Hypothalamus (tissue), 51 donors: ENCODE measurements at regions not wholly inside any gene's neighbourhood (a gene's known extent, or its start where the extent isn't known, plus 50 kb on each side); places are given as distances from the start of the nearest gene placed in this dataset.

Experiments used
- DNase-seq, 51 donors: peaks; one replicate each; lab custom pipeline; 2025; lab: John Stamatoyannopoulos, UW

DNA sequence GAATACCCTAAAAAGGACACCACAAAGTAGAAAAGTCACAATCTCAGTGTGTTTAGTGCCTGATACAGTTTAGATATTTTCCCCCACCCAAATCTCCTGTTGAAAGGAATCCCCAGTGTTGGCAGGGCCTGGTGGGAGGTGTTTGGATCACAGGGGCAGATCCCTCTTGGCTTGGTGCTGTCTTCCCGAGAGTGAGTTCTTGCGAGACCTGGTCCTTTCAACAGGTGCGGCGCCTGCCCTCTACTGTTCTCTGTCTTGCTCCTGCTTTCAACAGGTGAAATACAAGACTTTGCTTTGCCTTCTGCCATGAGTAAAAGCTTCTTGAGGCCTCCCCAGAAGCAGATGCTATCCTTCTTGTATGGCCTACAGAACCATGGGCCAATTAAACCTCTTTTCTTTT is 534.3 kb upstream of the NRSN1 start:
- DNase-seq: no peak

- DNase-seq: no peak
Measured at GRCh38 chr6:23600118-23600517, 525.9 kb upstream of the NRSN1 start.

GRCh38 chr6:23601811-23602345 is 524.1 kb upstream of the NRSN1 start:
- no peak for DNase-seq

GRCh38 chr6:23608931-23609435 is 517.0 kb upstream of the NRSN1 start:
- DNase-seq: no peak

GRCh38 chr6:23611776-23612381 is 514.1 kb upstream of the NRSN1 start:
- DNase-seq: peak in 9 of 51 donors; percentile 0 to 14 (median 1)

DNA sequence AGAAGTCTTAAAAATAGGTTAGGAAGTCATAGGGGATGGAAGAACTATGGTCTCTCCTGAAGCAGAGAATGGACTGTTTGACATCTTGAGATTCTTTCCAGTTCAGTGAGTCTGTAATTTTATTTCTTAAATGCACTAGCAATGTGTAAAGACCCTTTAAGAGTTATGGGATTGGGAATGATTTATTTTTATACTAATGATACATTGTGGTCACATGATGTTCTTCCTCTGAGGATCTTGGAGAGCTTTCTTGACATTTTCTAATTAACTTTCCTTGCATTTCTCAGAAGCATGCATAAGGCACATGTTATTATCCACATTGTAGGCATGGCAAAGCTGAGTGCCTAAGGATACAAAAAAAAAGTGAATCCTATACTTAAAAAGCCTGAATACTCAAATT is 507.6 kb upstream of the NRSN1 start:
- no peak for DNase-seq

GRCh38 chr6:23620911-23621401 is 505.1 kb upstream of the NRSN1 start:
- no peak for DNase-seq

DNA sequence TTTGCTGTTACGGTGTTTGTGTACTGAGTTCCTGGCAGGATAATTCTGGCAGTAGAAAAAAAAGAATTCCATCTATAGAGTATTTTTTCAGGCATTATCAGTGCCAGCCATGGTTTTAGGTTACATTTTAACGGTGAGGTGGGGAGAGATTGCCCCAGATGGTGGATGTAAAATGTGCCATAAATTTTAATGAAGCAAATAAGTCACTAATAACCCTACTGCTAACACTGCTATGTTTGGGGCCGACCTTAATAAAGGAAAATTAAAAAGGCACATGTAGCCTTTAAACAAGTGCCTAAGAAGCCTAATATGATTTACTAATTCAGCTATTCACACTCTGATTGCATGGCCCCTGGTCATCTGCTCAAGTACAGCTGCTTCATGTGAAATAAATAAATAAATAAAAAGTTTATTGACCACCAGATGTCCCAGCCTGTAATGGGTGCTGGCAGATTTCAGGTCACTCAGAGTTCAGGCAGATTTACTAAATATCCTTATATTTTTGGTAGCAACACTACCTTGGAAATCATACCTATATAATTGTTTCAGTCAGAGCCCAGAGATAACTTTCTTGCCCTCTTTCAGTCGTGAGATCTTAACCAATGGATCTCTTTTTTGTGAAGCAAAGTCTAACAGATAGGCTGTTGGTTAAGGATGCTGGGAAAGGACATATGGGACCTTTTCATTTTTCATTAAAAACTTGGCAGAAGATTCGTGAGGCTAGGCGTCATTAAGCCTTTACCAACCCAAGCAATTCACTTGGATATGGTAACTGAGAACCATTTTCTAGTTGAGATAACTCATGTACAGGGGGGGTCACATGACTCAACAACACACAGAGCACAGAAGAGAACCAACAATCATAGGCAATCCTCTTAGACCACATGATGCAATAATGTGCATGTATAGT is 495.0 kb upstream of the NRSN1 start:
- no peak for DNase-seq

GRCh38 chr6:23633996-23634395 is 492.0 kb upstream of the NRSN1 start:
- peak in 40 of 51 donors; percentile 11 to 77 (median 54) for DNase-seq

GRCh38 chr6:23635150-23635549 is 490.9 kb upstream of the NRSN1 start:
- no peak for DNase-seq

DNA sequence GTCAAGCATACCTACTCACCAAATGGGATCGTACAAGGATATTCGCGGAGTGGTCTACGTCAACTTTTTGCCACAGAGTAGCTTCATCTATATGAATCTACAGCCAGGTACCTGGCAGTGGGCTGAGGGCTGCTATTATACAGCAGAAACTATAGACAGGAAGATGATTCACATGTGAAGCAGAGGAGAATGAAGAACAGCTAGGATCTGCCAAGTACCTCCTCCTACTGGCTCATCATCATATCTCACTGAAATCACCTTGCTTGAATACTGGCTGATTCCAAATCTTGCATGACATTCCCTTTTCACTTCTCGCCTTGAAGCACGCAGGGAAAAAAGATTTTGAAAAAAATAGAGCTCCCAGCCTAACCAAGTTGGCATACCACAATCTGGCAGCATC is 488.7 kb upstream of the NRSN1 start:
- DNase-seq: no peak

GRCh38 chr6:23642849-23643248 is 483.2 kb upstream of the NRSN1 start:
- no peak for DNase-seq

DNA sequence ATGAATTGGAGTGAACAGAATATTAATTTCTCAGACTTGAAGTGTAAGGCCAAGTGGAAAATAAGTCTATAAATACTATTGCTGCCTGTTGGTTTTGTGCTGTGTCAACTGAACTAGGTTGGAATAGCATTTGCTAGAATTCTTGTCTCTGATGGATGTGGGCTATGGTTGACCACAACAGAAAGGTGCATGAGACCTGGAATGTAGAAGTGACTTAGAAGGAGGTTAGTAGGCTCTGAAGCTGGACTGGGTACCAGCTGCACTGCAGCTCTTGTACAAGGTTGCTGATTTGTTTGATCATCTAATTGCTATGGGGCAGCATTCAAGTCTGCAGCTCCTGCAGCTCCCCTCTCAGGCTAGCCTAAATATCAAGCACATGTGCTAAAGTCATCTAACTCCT is 479.0 kb upstream of the NRSN1 start:
- DNase-seq: no peak

DNA sequence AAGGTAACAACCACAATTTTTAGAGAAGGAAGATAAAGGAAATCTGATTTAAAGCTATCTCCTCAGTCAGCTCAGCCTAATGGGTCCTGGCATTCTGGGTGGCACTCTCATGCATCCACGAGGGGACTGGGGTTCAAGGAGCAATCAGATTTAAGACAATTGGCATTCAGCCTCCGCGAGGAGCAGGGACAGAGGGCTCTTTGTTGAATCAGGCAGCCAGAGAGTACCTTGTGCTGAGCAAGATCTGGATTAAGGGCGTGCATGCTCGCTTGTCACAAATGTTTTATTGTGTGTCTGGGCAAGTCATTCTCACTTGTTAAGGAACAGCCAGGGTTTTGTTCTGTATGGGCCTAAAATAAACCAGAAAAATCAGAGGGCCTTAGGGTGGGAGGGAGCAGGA is 475.3 kb upstream of the NRSN1 start:
- DNase-seq: peak in 37 of 51 donors; percentile 12 to 79 (median 47)

GRCh38 chr6:23654745-23655144 is 471.3 kb upstream of the NRSN1 start:
- no peak for DNase-seq

DNA sequence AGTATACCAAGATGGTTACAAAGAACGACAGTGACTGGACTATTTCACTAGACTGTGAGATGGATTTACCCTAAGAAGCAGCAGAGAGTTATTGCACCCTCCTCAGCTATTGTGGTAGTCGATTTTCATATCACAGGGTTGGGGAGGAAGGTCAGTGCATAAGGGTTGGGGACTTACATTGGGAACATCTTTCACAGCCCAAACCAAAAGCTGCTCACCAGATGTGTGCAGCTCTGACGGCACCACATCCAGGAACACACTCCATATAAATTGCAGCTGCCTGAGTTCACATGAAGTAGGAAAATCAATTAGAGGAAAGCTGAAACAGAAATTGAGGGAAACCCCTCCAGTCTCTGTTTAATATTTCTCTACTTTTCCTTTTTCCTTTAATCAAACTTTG is 470.5 kb upstream of the NRSN1 start:
- DNase-seq: no peak

DNA sequence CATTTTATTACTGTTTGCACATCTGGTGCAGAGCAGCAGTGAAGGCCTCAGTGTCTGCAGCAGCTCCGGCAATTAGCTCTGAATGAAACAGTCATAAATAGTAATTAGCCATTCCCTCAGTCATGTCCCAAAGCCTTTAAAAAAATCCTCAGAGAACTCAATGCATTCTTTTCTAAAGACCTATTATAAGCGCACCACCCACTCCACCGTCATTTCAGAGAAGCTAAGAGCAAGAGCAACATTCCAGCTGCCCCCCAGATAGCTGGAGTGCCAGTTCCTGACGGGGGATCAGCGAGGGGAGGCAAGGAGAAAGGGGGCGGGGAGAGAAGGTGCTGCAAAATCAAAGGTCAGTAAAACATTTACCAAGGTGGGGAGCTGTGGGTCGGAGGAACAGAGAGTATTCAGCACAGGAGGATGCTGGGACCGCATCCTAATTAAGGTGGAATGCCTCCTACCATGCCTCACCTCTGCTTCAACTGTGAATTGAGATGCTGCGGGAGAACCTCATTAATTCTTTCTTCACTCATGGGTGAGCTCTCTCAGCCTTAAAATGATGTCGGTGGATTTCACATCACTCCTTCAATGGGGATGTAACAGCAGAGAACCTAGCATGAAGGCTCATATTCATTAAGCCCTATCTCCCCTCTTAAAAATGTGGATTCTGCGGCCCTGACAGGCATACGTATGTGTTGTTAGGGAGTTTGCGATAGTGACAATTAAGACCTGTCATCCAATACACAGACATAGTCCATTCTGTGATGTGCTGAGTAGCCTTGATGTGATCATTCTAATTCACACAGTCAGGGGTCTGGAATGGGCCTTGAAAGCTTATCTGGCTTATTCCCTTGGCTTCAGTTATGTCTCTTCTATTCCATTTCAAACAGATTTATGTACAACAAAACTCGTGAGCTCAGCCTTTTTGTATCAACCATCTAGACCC is 469.5 kb upstream of the NRSN1 start:
- DNase-seq: peak in 10 of 51 donors; percentile 3 to 72 (median 14)

DNA sequence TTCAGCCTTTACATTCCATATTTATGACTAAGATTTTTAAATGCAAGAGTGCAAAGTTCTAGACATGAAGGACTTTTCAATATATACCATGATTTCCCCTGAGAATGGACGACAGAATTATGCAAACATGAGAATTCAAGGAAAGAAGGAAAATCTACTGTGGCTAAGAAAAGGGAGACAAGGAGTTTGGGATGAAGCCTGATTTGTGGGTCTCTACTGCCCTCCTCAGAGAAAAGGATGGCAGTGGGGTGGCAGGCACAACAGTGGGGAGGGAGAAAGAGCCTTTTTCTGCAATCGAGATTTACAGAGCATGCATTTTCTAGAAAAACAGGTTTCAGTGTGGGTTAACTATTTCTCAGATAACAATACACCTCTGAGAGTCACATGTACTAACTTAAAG is 466.9 kb upstream of the NRSN1 start:
- peak in 17 of 51 donors; percentile 2 to 65 (median 20) for DNase-seq

- DNase-seq: no peak
Measured at GRCh38 chr6:23661549-23661948, 464.5 kb upstream of the NRSN1 start.

GRCh38 chr6:23663096-23663495 is 462.9 kb upstream of the NRSN1 start:
- no peak for DNase-seq
